Endodermal cell (in vitro differentiated cells): ENCODE measurements at regions not wholly inside any gene's neighbourhood (a gene's known extent, or its start where the extent isn't known, plus 50 kb on each side); places are given as distances from the start of the nearest gene placed in this dataset.

Experiments used
- DNase-seq: peaks from one replicate; pipeline ENCODE4 v3.0.0-alpha.2; 2017
- H3K27ac ChIP-seq: 2 replicates; pipeline ENCODE4 v1.5.1; 2013; ENCODE audit warnings: mild to moderate bottlenecking, low read depth, low read length, moderate library complexity
- H3K27me3 ChIP-seq: 2 replicates; pipeline ENCODE4 v1.6.1; 2013; ENCODE audit warnings: mild to moderate bottlenecking, low read length, moderate library complexity; ENCODE audit not compliant: insufficient read depth, control insufficient read depth, poor library complexity, severe bottlenecking
- H3K36me3 ChIP-seq: 2 replicates; pipeline ENCODE4 v1.7.0; 2013; ENCODE audit warnings: mild to moderate bottlenecking, low read length, moderate library complexity; ENCODE audit not compliant: control insufficient read depth, insufficient read depth
- H3K4me1 ChIP-seq: one replicate; pipeline ENCODE4 v1.7.0; 2013; ENCODE audit warnings: low read length; ENCODE audit not compliant: control insufficient read depth, insufficient read depth
- H3K4me3 ChIP-seq: 2 replicates; pipeline ENCODE4 v1.5.1; 2013; ENCODE audit warnings: mild to moderate bottlenecking, low read length, moderate library complexity
- H3K9ac ChIP-seq: 2 replicates; pipeline ENCODE4 v1.6.1; 2013; ENCODE audit warnings: mild to moderate bottlenecking, low read length, moderate library complexity; ENCODE audit not compliant: poor library complexity, severe bottlenecking; ENCODE audit errors: extremely low read depth
- H3K9me3 ChIP-seq: 2 replicates; pipeline ENCODE4 v1.6.1; 2013; ENCODE audit warnings: mild to moderate bottlenecking, low read length, moderate library complexity; ENCODE audit not compliant: control insufficient read depth
- H3K27ac Mint-ChIP-seq: 2 replicates; pipeline ENCODE4 v1.8.0; 2020; ENCODE audit warnings: mixed read lengths
- H3K27me3 Mint-ChIP-seq: 2 replicates; pipeline ENCODE4 v1.8.0; 2021; ENCODE audit warnings: mild to moderate bottlenecking, mixed read lengths; ENCODE audit not compliant: insufficient read depth
- H3K36me3 Mint-ChIP-seq: 2 replicates; pipeline ENCODE4 v1.8.0; 2020; ENCODE audit warnings: low read depth, mixed read lengths
- H3K4me1 Mint-ChIP-seq: 2 replicates; pipeline ENCODE4 v1.8.0; 2020; ENCODE audit warnings: mixed read lengths
- H3K4me3 Mint-ChIP-seq: 2 replicates; pipeline ENCODE4 v1.8.0; 2020; ENCODE audit warnings: mild to moderate bottlenecking, moderate library complexity, mixed read lengths
- H3K9me3 Mint-ChIP-seq: 2 replicates; pipeline ENCODE4 v1.8.0; 2020; ENCODE audit warnings: mild to moderate bottlenecking, mixed read lengths
- CTCF ChIP-seq: fragments of 200-600 bp; sonication (generic); conservative IDR thresholded peaks from 2 replicates; pipeline ENCODE4 v1.5.0; 2021; ENCODE audit warnings: antibody characterized with exemption, mild to moderate bottlenecking
- WGBS, 2 experiments: methylation state at CpG; one replicate each; pipeline versions ENCODE4 v1.1.5 to v1.1.7; 2013; ENCODE audit warnings: missing lambda C conversion rate in 2 of 2, mixed read lengths in 1 of 2; ENCODE audit not compliant: insufficient coverage in 1 of 2, insufficient read length in 1 of 2; 5-methylcytosine and 5-hydroxymethylcytosine counted together

GRCh38 chr6:26264547-26264946, 100.5 kb upstream of the BTN3A2 start:
- Histone ChIP-seq H3K27ac (no peak overlapping the region), H3K9me3 (no peaks in the 10 kb centered on the region), H3K9ac (no peak overlapping the region), H3K36me3 (no peaks in the 10 kb centered on the region), H3K4me3 (no peak overlapping the region), H3K4me1 (peaks cover 4% of the 10 kb centered on the region), H3K27me3 (no peaks in the 10 kb centered on the region)
- no peak for DNase-seq
- Mint-ChIP-seq H3K9me3 (no peaks in the 10 kb centered on the region), H3K4me1 (peaks cover 18% of the 10 kb centered on the region), H3K36me3 (no peaks in the 10 kb centered on the region), H3K4me3 (no peak overlapping the region), H3K27me3 (no peaks in the 10 kb centered on the region), H3K27ac (no peak overlapping the region)
- 100% methylated on average over 1 of the region's 1 CpG for WGBS, 2 experiments
- TF ChIP-seq CTCF = no peak

- Histone ChIP-seq H3K9me3 (no peaks in the 10 kb centered on the region), H3K4me1 (peaks cover 4% of the 10 kb centered on the region), H3K9ac (no peak overlapping the region), H3K27me3 (no peaks in the 10 kb centered on the region), H3K27ac (no peak overlapping the region), H3K36me3 (no peaks in the 10 kb centered on the region), H3K4me3 (no peak overlapping the region)
- no peaks in the 10 kb centered on the region for H3K27me3 Mint-ChIP-seq
- TF ChIP-seq CTCF = no peak
- H3K36me3 Mint-ChIP-seq = no peaks in the 10 kb centered on the region
- H3K27ac Mint-ChIP-seq = no peak overlapping the region
- peaks cover 19% of the 10 kb centered on the region for H3K4me1 Mint-ChIP-seq
- no peaks in the 10 kb centered on the region for H3K9me3 Mint-ChIP-seq
- 91% methylated on average over 3 of the region's 3 CpGs; no CpG with 5 or more reads in 1 of the 2 experiments for WGBS, 2 experiments
- H3K4me3 Mint-ChIP-seq = no peak overlapping the region
- DNase-seq = no peak
Measured at GRCh38 chr6:26267083-26267589, 97.9 kb upstream of the BTN3A2 start.

GRCh38 chr6:26268659-26269402, 96.2 kb upstream of the BTN3A2 start:
- Mint-ChIP-seq H3K27me3 (no peaks in the 10 kb centered on the region), H3K27ac (peak overlapping the region; percentile 88), H3K4me1 (peaks cover 19% of the 10 kb centered on the region), H3K4me3 (no peak overlapping the region), H3K36me3 (no peaks in the 10 kb centered on the region), H3K9me3 (no peaks in the 10 kb centered on the region)
- no peak overlapping the region for H3K27ac ChIP-seq
- no peaks in the 10 kb centered on the region for H3K27me3 ChIP-seq
- no peaks in the 10 kb centered on the region for H3K9me3 ChIP-seq
- H3K4me1 ChIP-seq = peaks cover 4% of the 10 kb centered on the region
- H3K9ac ChIP-seq = no peak overlapping the region
- WGBS, 2 experiments = 71 to 73% methylated on average over 16 to 19 of the region's 19 CpGs
- H3K4me3 ChIP-seq = peak overlapping the region; percentile 91
- TF ChIP-seq CTCF = no peak
- peak; percentile 91 for DNase-seq
- H3K36me3 ChIP-seq = no peaks in the 10 kb centered on the region
